IMR-90 (cell line): ENCODE measurements at regions not wholly inside any gene's neighbourhood (a gene's known extent, or its start where the extent isn't known, plus 50 kb on each side); places are given as distances from the start of the nearest gene placed in this dataset.

ENCODE experiments used
- ATAC-seq: fragments of 200-7000 bp; cut with Tn5 transposase; 2 replicates; pipeline ENCODE4 v1.9.1; 2020; ENCODE audit warnings: low read depth, mild to moderate bottlenecking, moderate library complexity
- BruUV-seq: library from RNA; stranded (reverse); fragments of 400-500 nt; replicated peaks from 2 replicates; lab custom pipeline; 2021; lab: Mats Ljungman, UMichigan
- CTCF ChIA-PET: fragments of 300-600 bp; formaldehyde crosslinking; extraction: SDS; loops from one replicate; lab custom pipeline; 2021; ENCODE audit warnings: antibody characterized with exemption; lab: Yijun Ruan, JAX
- POLR2A ChIA-PET: fragments of 300-600 bp; sonication (Branson Sonifier 250); formaldehyde crosslinking; loops from one replicate; lab custom pipeline; 2022; ENCODE audit warnings: antibody characterized with exemption; ENCODE audit not compliant: unreplicated experiment; lab: Charles Lee
- DNase-seq: peaks from one replicate; pipeline ENCODE4 v3.0.0; 2013
- H2AFZ ChIP-seq: replicated peaks from 2 replicates; pipeline ENCODE3; 2013; ENCODE audit warnings: low read length, mild to moderate bottlenecking; ENCODE audit not compliant: poor library complexity
- H2AK5ac ChIP-seq: 2 replicates; pipeline ENCODE4 v1.6.1; 2013; ENCODE audit warnings: low read depth, low read length, inconsistent platforms
- H2AK9ac ChIP-seq: replicated peaks from 2 replicates; pipeline ENCODE3; 2013; ENCODE audit warnings: mild to moderate bottlenecking, low read depth, low read length, moderate library complexity; ENCODE audit not compliant: poor library complexity
- H2BK120ac ChIP-seq: 2 replicates; pipeline ENCODE4 v1.6.1; 2013; ENCODE audit warnings: low read depth, low read length, inconsistent platforms
- H2BK15ac ChIP-seq: 3 replicates; pipeline ENCODE4 v1.6.1; 2013; ENCODE audit warnings: low read depth, low read length, inconsistent platforms
- H2BK20ac ChIP-seq: 2 replicates; pipeline ENCODE4 v1.6.1; 2013; ENCODE audit warnings: low read depth, mild to moderate bottlenecking, inconsistent platforms, low read length, moderate library complexity
- H2BK5ac ChIP-seq: 2 replicates; pipeline ENCODE4 v1.6.1; 2013; ENCODE audit warnings: mild to moderate bottlenecking, low read depth, low read length, inconsistent platforms; ENCODE audit not compliant: poor library complexity, severe bottlenecking
- H3K14ac ChIP-seq: replicated peaks from 2 replicates; pipeline ENCODE4 v1.6.1; 2013; ENCODE audit warnings: low read depth, low read length, inconsistent platforms
- H3K18ac ChIP-seq: 2 replicates; pipeline ENCODE4 v1.6.1; 2013; ENCODE audit warnings: low read depth, low read length, control low read depth
- H3K23ac ChIP-seq: 2 replicates; pipeline ENCODE4 v1.6.1; 2013; ENCODE audit warnings: low read depth, low read length, inconsistent platforms
- H3K27ac ChIP-seq: 2 replicates; pipeline ENCODE4 v1.5.1; 2013; ENCODE audit warnings: mild to moderate bottlenecking, control low read depth, low read length; ENCODE audit not compliant: insufficient read depth
- H3K27me3 ChIP-seq: 2 replicates; pipeline ENCODE4 v1.6.1; 2013; ENCODE audit warnings: low read length; ENCODE audit not compliant: control insufficient read depth, insufficient read depth
- H3K36me3 ChIP-seq: 2 replicates; pipeline ENCODE4 v1.6.1; 2013; ENCODE audit warnings: low read length, mixed read lengths; ENCODE audit not compliant: control insufficient read depth, insufficient read depth
- H3K4ac ChIP-seq: 2 replicates; pipeline ENCODE4 v1.6.1; 2013; ENCODE audit warnings: low read depth, low read length, inconsistent platforms
- H3K4me1 ChIP-seq: 2 replicates; pipeline ENCODE4 v1.6.1; 2013; ENCODE audit warnings: low read length, mixed read lengths; ENCODE audit not compliant: control insufficient read depth, insufficient read depth
- H3K4me2 ChIP-seq: 2 replicates; pipeline ENCODE4 v1.6.1; 2013; ENCODE audit warnings: low read depth, mild to moderate bottlenecking, control low read depth, low read length, moderate library complexity
- H3K4me3 ChIP-seq: 2 replicates; pipeline ENCODE4 v1.5.1; 2013; ENCODE audit warnings: low read depth, mild to moderate bottlenecking, control low read depth, low read length, moderate library complexity; ENCODE audit not compliant: insufficient read depth
- H3K56ac ChIP-seq: 2 replicates; pipeline ENCODE4 v1.6.1; 2013; ENCODE audit warnings: low read length, inconsistent platforms; ENCODE audit not compliant: insufficient read depth; ENCODE audit errors: extremely low read depth
- H3K79me1 ChIP-seq, 2 experiments: 2 replicates each; pipeline ENCODE4 v1.6.1; 2013; ENCODE audit warnings: low read length in 2 of 2, inconsistent platforms in 1 of 2, low read depth in 1 of 2
- H3K9ac ChIP-seq: 2 replicates; pipeline ENCODE4 v1.6.1; 2013; ENCODE audit warnings: low read depth, low read length, control low read depth
- H3K9me1 ChIP-seq: 2 replicates; pipeline ENCODE4 v1.6.1; 2013; ENCODE audit warnings: low read length, inconsistent platforms; ENCODE audit not compliant: insufficient read depth
- H3K9me3 ChIP-seq: 2 replicates; pipeline ENCODE4 v1.6.1; 2013; ENCODE audit warnings: low read length; ENCODE audit not compliant: control insufficient read depth, insufficient read depth
- H4K20me1 ChIP-seq: 2 replicates; pipeline ENCODE4 v1.6.1; 2013; ENCODE audit warnings: low read length, inconsistent platforms; ENCODE audit not compliant: insufficient read depth
- H4K5ac ChIP-seq: 2 replicates; pipeline ENCODE4 v1.6.1; 2013; ENCODE audit warnings: mild to moderate bottlenecking, low read depth, low read length, control low read depth
- H4K8ac ChIP-seq, 2 experiments: 2 replicates each; pipeline ENCODE4 v1.6.1; 2013; ENCODE audit warnings: low read depth in 2 of 2, low read length in 2 of 2, control low read depth in 1 of 2, inconsistent platforms in 1 of 2
- H4K91ac ChIP-seq: 2 replicates; pipeline ENCODE4 v1.6.1; 2013; ENCODE audit warnings: low read depth, low read length, inconsistent platforms; ENCODE audit not compliant: insufficient read depth
- BHLHE40 ChIP-seq: fragments of 150-350 bp; IDR thresholded peaks from 2 replicates; pipeline ENCODE4 v1.6.1; 2016; ENCODE audit warnings: mild to moderate bottlenecking, low read depth, low read length
- CEBPB ChIP-seq: IDR thresholded peaks from 2 replicates; pipeline ENCODE4 v1.6.1; 2012; ENCODE audit warnings: low read depth, low read length, improper control_type of control experiment
- FOS ChIP-seq: fragments of 150-350 bp; IDR thresholded peaks from 2 replicates; pipeline ENCODE4 v1.6.1; 2016; ENCODE audit warnings: low read depth, low read length
- MAFK ChIP-seq: IDR thresholded peaks from 2 replicates; pipeline ENCODE4 v1.6.1; 2012; ENCODE audit warnings: low read depth, low read length, improper control_type of control experiment
- MAZ ChIP-seq: IDR thresholded peaks from 2 replicates; pipeline ENCODE4 v1.6.1; 2012; ENCODE audit warnings: low read depth, mild to moderate bottlenecking, low read length, improper control_type of control experiment, moderate library complexity, borderline replicate concordance
- MXI1 ChIP-seq: IDR thresholded peaks from 2 replicates; pipeline ENCODE4 v1.6.1; 2012; ENCODE audit warnings: low read depth, mild to moderate bottlenecking, low read length, moderate library complexity, borderline replicate concordance
- NFE2L2 ChIP-seq: fragments of 150-350 bp; IDR thresholded peaks from 2 replicates; pipeline ENCODE4 v1.6.1; 2016; ENCODE audit warnings: low read depth, mild to moderate bottlenecking, low read length
- POLR2A ChIP-seq: IDR thresholded peaks from 2 replicates; pipeline ENCODE4 v1.6.1; 2012; ENCODE audit warnings: mild to moderate bottlenecking, low read depth, low read length
- RAD21 ChIP-seq: IDR thresholded peaks from 2 replicates; pipeline ENCODE4 v1.6.1; 2012; ENCODE audit warnings: low read length, improper control_type of control experiment
- RCOR1 ChIP-seq: IDR thresholded peaks from 2 replicates; pipeline ENCODE4 v1.6.1; 2012; ENCODE audit warnings: mild to moderate bottlenecking, low read length, improper control_type of control experiment; ENCODE audit not compliant: insufficient replicate concordance
- SMC3 ChIP-seq: fragments of 150-350 bp; IDR thresholded peaks from 2 replicates; pipeline ENCODE4 v1.6.1; 2016; ENCODE audit warnings: low read depth, mild to moderate bottlenecking, antibody characterized with exemption, low read length, moderate library complexity
- WGBS, 2 experiments: methylation state at CpG; one replicate each; pipeline versions ENCODE4 v1.1.5 to v1.1.7; 2013; ENCODE audit warnings: missing lambda C conversion rate in 2 of 2; ENCODE audit not compliant: insufficient read length in 1 of 2; ENCODE audit errors: extremely low coverage in 2 of 2; 5-methylcytosine and 5-hydroxymethylcytosine counted together
- dilution Hi-C: fragments of 300-500 bp; cut with HindIII; formaldehyde crosslinking; loops from one replicate; pipeline ENCODE4 v1.14.3; 2018; ENCODE audit warnings: low sequenced_read_pairs; ENCODE audit not compliant: unreplicated experiment
- in situ Hi-C: fragments of 300-500 bp; cut with MboI; formaldehyde crosslinking; loops from 3 replicates; pipeline ENCODE4 v1.14.3; 2019; ENCODE audit warnings: low sequenced_read_pairs, inconsistent platforms, mixed read lengths
- intact Hi-C: fragments of 100-400 bp; cut with micrococcal nuclease; formaldehyde crosslinking; loops from 2 replicates; pipeline ENCODE4 v1.10.0; 2022
- TF ChIP-seq, protein P1 (sequence below): conservative IDR thresholded peaks from 2 replicates; pipeline ENCODE4 v1.5.1; 2012; ENCODE audit warnings: mild to moderate bottlenecking, low read depth, low read length, improper control_type of control experiment
- TF ChIP-seq, protein P2 (sequence below): fragments of 150-350 bp; IDR thresholded peaks from 2 replicates; pipeline ENCODE4 v1.6.1; 2016; ENCODE audit warnings: low read depth, mild to moderate bottlenecking, low read length, moderate library complexity, borderline replicate concordance
- TF ChIP-seq, protein P3 (sequence below): fragments of 150-350 bp; IDR thresholded peaks from 2 replicates; pipeline ENCODE4 v1.6.1; 2017; ENCODE audit warnings: mild to moderate bottlenecking, antibody characterized with exemption, low read length, low read depth

DNA sequence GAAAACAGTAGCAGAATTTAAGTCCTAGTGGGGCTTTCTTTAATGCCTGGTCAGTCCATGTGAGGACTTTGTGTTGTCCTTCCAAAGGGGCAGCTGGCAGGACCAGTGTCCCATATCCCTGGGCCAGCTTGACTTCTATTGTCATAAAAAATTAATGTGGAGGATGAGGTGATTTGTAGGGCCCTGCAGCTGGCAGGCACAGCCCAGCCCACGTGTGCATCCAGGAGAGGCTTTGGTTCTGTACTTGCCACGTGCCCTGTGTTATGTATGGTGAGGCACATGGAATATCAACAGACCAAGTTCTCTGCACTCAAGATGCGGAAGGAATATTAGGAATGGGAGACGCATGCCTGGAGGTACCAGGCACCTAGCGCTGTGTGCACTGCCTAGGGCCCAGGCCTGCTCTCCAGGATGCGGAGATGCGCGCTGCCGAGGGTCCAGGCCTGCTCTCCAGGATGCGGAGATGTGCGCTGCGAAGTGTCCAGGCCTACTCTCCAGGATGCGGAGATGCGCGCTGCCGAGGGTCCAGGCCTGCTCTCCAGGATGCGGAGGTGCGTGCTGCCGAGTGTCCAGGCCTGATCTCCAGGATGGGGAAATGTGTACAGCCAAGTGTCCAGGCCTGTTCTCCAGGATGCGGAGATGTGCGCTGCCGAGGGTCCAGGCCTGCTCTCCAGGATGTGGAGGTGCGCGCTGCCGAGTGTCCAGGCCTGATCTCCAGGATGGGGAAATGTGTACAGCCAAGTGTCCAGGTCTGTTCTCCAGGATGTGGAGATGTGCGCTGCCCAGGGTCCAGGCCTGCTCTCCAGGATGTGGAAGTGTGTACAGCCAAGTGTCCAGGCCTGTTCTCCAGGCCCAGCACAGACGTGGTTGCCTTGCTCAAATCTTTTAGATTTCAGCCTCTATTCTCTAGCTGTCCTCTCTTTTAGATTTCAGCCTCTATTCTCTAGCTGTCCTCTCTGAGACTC, 183.3 kb upstream of the ROPN1 start:
- ChIA-PET CTCF (no interaction called here), POLR2A (no interaction called here)
- Histone ChIP-seq H2BK120ac (no peak overlapping the region), H2BK15ac (no peak overlapping the region), H3K4ac (no peak overlapping the region), H3K4me3 (no peak overlapping the region), H3K9ac (no peak overlapping the region), H4K5ac (no peak overlapping the region), H2AK5ac (no peak overlapping the region), H3K27me3 (peaks cover 3% of the 10 kb centered on the region; the same call in 1 of the 2 replicates), H3K4me2 (no peak overlapping the region), H2AFZ (no peak overlapping the region), H3K23ac (no peak overlapping the region), H3K27ac (no peak overlapping the region), H3K4me1 (no peaks in the 10 kb centered on the region), H3K18ac (no peak overlapping the region), H4K8ac (no peak overlapping the region), H2AK9ac (no peak overlapping the region), H4K91ac (no peak overlapping the region), H3K56ac (no peak overlapping the region), H2BK5ac (no peak overlapping the region), H2BK20ac (no peak overlapping the region), H3K14ac (no peak overlapping the region), H3K36me3 (no peaks in the 10 kb centered on the region), H3K9me3 (no peaks in the 10 kb centered on the region), H4K20me1 (no peaks in the 10 kb centered on the region), H3K79me1 (no peaks in the 10 kb centered on the region), H3K9me1 (no peaks in the 10 kb centered on the region)
- WGBS, 2 experiments: 72% methylated on average over 3 of the region's 27 CpGs; no CpG with 5 or more reads in 1 of the 2 experiments
- intact Hi-C loops: no loop called here
- in situ Hi-C loops: no loop called here
- ATAC-seq: no peak
- no TSS peak for BruUV-seq
- dilution Hi-C loops: no loop called here
- TF ChIP-seq POLR2A (no peak), RAD21 (no peak), MAFK (no peak), NFE2L2 (no peak), MXI1 (no peak), MAZ (no peak), FOS (no peak), RCOR1 (no peak), CEBPB (no peak), BHLHE40 (no peak), SMC3 (no peak)
- TF ChIP-seq, protein P1, sequence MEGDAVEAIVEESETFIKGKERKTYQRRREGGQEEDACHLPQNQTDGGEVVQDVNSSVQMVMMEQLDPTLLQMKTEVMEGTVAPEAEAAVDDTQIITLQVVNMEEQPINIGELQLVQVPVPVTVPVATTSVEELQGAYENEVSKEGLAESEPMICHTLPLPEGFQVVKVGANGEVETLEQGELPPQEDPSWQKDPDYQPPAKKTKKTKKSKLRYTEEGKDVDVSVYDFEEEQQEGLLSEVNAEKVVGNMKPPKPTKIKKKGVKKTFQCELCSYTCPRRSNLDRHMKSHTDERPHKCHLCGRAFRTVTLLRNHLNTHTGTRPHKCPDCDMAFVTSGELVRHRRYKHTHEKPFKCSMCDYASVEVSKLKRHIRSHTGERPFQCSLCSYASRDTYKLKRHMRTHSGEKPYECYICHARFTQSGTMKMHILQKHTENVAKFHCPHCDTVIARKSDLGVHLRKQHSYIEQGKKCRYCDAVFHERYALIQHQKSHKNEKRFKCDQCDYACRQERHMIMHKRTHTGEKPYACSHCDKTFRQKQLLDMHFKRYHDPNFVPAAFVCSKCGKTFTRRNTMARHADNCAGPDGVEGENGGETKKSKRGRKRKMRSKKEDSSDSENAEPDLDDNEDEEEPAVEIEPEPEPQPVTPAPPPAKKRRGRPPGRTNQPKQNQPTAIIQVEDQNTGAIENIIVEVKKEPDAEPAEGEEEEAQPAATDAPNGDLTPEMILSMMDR: no peak
- TF ChIP-seq, protein P2, sequence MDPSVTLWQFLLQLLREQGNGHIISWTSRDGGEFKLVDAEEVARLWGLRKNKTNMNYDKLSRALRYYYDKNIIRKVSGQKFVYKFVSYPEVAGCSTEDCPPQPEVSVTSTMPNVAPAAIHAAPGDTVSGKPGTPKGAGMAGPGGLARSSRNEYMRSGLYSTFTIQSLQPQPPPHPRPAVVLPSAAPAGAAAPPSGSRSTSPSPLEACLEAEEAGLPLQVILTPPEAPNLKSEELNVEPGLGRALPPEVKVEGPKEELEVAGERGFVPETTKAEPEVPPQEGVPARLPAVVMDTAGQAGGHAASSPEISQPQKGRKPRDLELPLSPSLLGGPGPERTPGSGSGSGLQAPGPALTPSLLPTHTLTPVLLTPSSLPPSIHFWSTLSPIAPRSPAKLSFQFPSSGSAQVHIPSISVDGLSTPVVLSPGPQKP: no peak
- TF ChIP-seq, protein P3, sequence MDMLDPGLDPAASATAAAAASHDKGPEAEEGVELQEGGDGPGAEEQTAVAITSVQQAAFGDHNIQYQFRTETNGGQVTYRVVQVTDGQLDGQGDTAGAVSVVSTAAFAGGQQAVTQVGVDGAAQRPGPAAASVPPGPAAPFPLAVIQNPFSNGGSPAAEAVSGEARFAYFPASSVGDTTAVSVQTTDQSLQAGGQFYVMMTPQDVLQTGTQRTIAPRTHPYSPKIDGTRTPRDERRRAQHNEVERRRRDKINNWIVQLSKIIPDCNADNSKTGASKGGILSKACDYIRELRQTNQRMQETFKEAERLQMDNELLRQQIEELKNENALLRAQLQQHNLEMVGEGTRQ: no peak
- DNase-seq: no peak
